MCF 10A (cell line): ENCODE measurements at regions not wholly inside any gene's neighbourhood (a gene's known extent, or its start where the extent isn't known, plus 50 kb on each side); places are given as distances from the start of the nearest gene placed in this dataset.

Experiments used
- BruUV-seq: library from RNA; stranded (reverse); fragments of 400-500 nt; replicated peaks from 2 replicates; lab custom pipeline; 2021; lab: Mats Ljungman, UMichigan
- CTCF ChIA-PET: fragments of 300-600 bp; sonication (Branson Sonifier 250); formaldehyde crosslinking; extraction: SDS; loops from one replicate; lab custom pipeline; 2021; ENCODE audit warnings: antibody characterized with exemption, inconsistent platforms; lab: Yijun Ruan, JAX
- POLR2A ChIA-PET: fragments of 300-600, 350-650 bp; sonication (Branson Sonifier 250); formaldehyde crosslinking; extraction: SDS; loops from one replicate; lab custom pipeline; 2020; ENCODE audit warnings: antibody characterized with exemption, inconsistent platforms; lab: Yijun Ruan, JAX
- DNase-seq: peaks from one replicate; pipeline ENCODE4 v3.0.0-alpha.2; 2018; ENCODE audit not compliant: unreplicated experiment
- H3K27ac Mint-ChIP-seq: one replicate; pipeline ENCODE4 v1.8.0; 2022; ENCODE audit warnings: mild to moderate bottlenecking, low read depth, mixed read lengths; ENCODE audit not compliant: unreplicated experiment
- H3K27me3 Mint-ChIP-seq: one replicate; pipeline ENCODE4 v1.8.0; 2022; ENCODE audit warnings: mixed read lengths; ENCODE audit not compliant: insufficient read depth, unreplicated experiment
- H3K36me3 Mint-ChIP-seq: one replicate; pipeline ENCODE4 v1.8.0; 2022; ENCODE audit warnings: mild to moderate bottlenecking, moderate library complexity, mixed read lengths; ENCODE audit not compliant: insufficient read depth, unreplicated experiment
- H3K4me1 Mint-ChIP-seq: one replicate; pipeline ENCODE4 v1.8.0; 2022; ENCODE audit warnings: mixed read lengths; ENCODE audit not compliant: insufficient read depth, unreplicated experiment
- H3K4me3 Mint-ChIP-seq: one replicate; pipeline ENCODE4 v1.8.0; 2022; ENCODE audit warnings: mild to moderate bottlenecking, moderate library complexity, mixed read lengths; ENCODE audit not compliant: unreplicated experiment
- H3K9me3 Mint-ChIP-seq: one replicate; pipeline ENCODE4 v1.8.0; 2022; ENCODE audit warnings: mixed read lengths; ENCODE audit not compliant: unreplicated experiment
- CTCF ChIP-seq: fragments of 200-600 bp; IDR thresholded peaks from one replicate; pipeline ENCODE4 v1.8.0; 2022; ENCODE audit warnings: antibody characterized with exemption, mild to moderate bottlenecking; ENCODE audit not compliant: unreplicated experiment
- intact Hi-C: fragments of 100-400 bp; cut with micrococcal nuclease; formaldehyde crosslinking; loops from 2 replicates; pipeline ENCODE4 v1.14.1; 2022

- H3K4me1 Mint-ChIP-seq, result no peaks in the 10 kb centered on the region
- no peak for DNase-seq
- ChIA-PET POLR2A (interaction anchor here (0.8 kb wide), 1 partner anchor 853 kb away, joined by 5 read pairs; the partner anchor contains the start of gene RNU6-1), CTCF (interaction anchor here (0.7 kb wide), 2 partner anchors 9 to 67 kb away, joined by 3 read pairs; no protein-coding TSS in a partner anchor)
- H3K36me3 Mint-ChIP-seq, result no peaks in the 10 kb centered on the region
- no peaks in the 10 kb centered on the region for H3K27me3 Mint-ChIP-seq
- no peak overlapping the region for H3K27ac Mint-ChIP-seq
- H3K9me3 Mint-ChIP-seq, result no peaks in the 10 kb centered on the region
- BruUV-seq, result no TSS peak
- intact Hi-C loops, result no loop called here
- no peak overlapping the region for H3K4me3 Mint-ChIP-seq
- TF ChIP-seq CTCF, result no peak
Observed at GRCh38 chr15:66986951-66987350, 78.5 kb upstream of the SMAD3 start.

GRCh38 chr15:66993090-66993489, 72.3 kb upstream of the SMAD3 start:
- Mint-ChIP-seq H3K27me3 (no peaks in the 10 kb centered on the region), H3K4me3 (no peak overlapping the region), H3K36me3 (no peaks in the 10 kb centered on the region), H3K27ac (no peak overlapping the region), H3K4me1 (no peaks in the 10 kb centered on the region), H3K9me3 (no peaks in the 10 kb centered on the region)
- intact Hi-C loops, result no loop called here
- TF ChIP-seq CTCF, result no peak
- POLR2A ChIA-PET, result no interaction called here
- BruUV-seq, result no TSS peak
- no peak for DNase-seq
- CTCF ChIA-PET, result interaction anchor here (0.6 kb wide), 2 partner anchors 18 to 40 kb away, joined by 3 read pairs; no protein-coding TSS in a partner anchor

GRCh38 chr15:66993874-66994696, 71.3 kb upstream of the SMAD3 start:
- DNase-seq, result no peak
- H3K27ac Mint-ChIP-seq, result no peak overlapping the region
- ChIA-PET POLR2A (no interaction called here), CTCF (interaction anchor here (0.6 kb wide), 1 partner anchor 23 kb away, joined by 3 read pairs; no protein-coding TSS in a partner anchor)
- no peak overlapping the region for H3K4me3 Mint-ChIP-seq
- no peaks in the 10 kb centered on the region for H3K36me3 Mint-ChIP-seq
- H3K4me1 Mint-ChIP-seq, result no peaks in the 10 kb centered on the region
- intact Hi-C loops, result no loop called here
- no peaks in the 10 kb centered on the region for H3K9me3 Mint-ChIP-seq
- no TSS peak for BruUV-seq
- no peaks in the 10 kb centered on the region for H3K27me3 Mint-ChIP-seq
- TF ChIP-seq CTCF, result no peak

- Mint-ChIP-seq H3K36me3 (no peaks in the 10 kb centered on the region), H3K27me3 (no peaks in the 10 kb centered on the region), H3K4me3 (no peak overlapping the region), H3K4me1 (no peaks in the 10 kb centered on the region), H3K9me3 (no peaks in the 10 kb centered on the region), H3K27ac (no peak overlapping the region)
- no TSS peak for BruUV-seq
- ChIA-PET CTCF (interaction anchor here (1.0 kb wide), 1 partner anchor 49 kb away, joined by 3 read pairs; no protein-coding TSS in a partner anchor), POLR2A (no interaction called here)
- TF ChIP-seq CTCF, result no peak
- no peak for DNase-seq
- intact Hi-C loops, result no loop called here
Observed at GRCh38 chr15:66994927-66995656, 70.3 kb upstream of the SMAD3 start.
